Psoas muscle (tissue), 7 donors: ENCODE measurements at regions not wholly inside any gene's neighbourhood (a gene's known extent, or its start where the extent isn't known, plus 50 kb on each side); places are given as distances from the start of the nearest gene placed in this dataset.

Source experiments
- ATAC-seq, 4 donors: fragments of 200-7000 bp; cut with Tn5 transposase; one replicate each; pipeline ENCODE4 v1.9.1; 2020; ENCODE audit warnings: moderate library complexity in 3 of 4, mild to moderate bottlenecking in 2 of 4
- DNase-seq, 2 donors: peaks; one replicate each; pipeline ENCODE4 v3.0.0-alpha.2; 2020
- H3K27ac ChIP-seq: fragments of 200-600 bp; one replicate; pipeline ENCODE4 v1.8.0; 2022
- H3K27me3 ChIP-seq, 3 donors: fragments of 200-600 bp in 1 of 3; one replicate each; pipeline versions ENCODE4 v1.6.1 to v1.8.0; 2013 to 2022; ENCODE audit warnings: low read length in 2 of 3, mild to moderate bottlenecking in 2 of 3, moderate library complexity in 1 of 3; ENCODE audit not compliant: insufficient read depth in 3 of 3
- H3K36me3 ChIP-seq, 2 donors: fragments of 200-600 bp in 1 of 2; one replicate each; pipeline versions ENCODE4 v1.6.1 to v1.8.0; 2013 to 2022; ENCODE audit warnings: low read depth in 1 of 2, mild to moderate bottlenecking in 1 of 2, moderate library complexity in 1 of 2; ENCODE audit not compliant: insufficient read depth in 1 of 2
- H3K4me1 ChIP-seq: fragments of 200-600 bp; one replicate; pipeline ENCODE4 v1.8.0; 2022
- H3K4me3 ChIP-seq: fragments of 200-600 bp; one replicate; pipeline ENCODE4 v1.8.0; 2022; ENCODE audit warnings: mild to moderate bottlenecking
- H3K9me3 ChIP-seq: fragments of 200-600 bp; one replicate; pipeline ENCODE4 v1.8.0; 2022
- WGBS, 3 donors: extraction: QIAGEN DNeasy Blood & Tissue Kit; methylation state at CpG; one replicate each; pipeline versions ENCODE4 v1.1.6 to v1.1.7; 2013; 5-methylcytosine and 5-hydroxymethylcytosine counted together
- intact Hi-C, 2 donors: fragments of 100-400 bp; cut with DNase I; formaldehyde crosslinking; loops; one replicate each; pipeline versions ENCODE4 v1.11.0 to v1.14.2; 2022
- TF ChIP-seq, protein P1 (sequence below): fragments of 200-600 bp; IDR thresholded peaks from one replicate; pipeline ENCODE4 v1.8.0; 2022; ENCODE audit warnings: antibody characterized with exemption
- donor health status: healthy with polysubstance abuse.
- donor health status: DM: no; HTN: no; CAD: no; lungs with moderate emphysema.
- donor health status: Bipolar disorder and iron deficiency.
- donor health status: healthy.
- donor health status: DM: yes; HTN: yes; CAD: no.
- donor health status: DM: no; HTN: no; CAD: no.
- donor health status: DM: yes; HTN: yes; CAD: no.

GRCh38 chrX:65602221-65602560 is 65.3 kb upstream of the MSN start:
- Histone ChIP-seq H3K9me3 (no peaks in the 10 kb centered on the region), H3K27ac (peak overlapping the region; percentile 48), H3K36me3 (no peaks in the 10 kb centered on the region), H3K4me3 (no peak overlapping the region), H3K27me3 (peaks cover 0 to 3% (median 0%) of the 10 kb centered on the region in 3 donors), H3K4me1 (peaks cover 12% of the 10 kb centered on the region)
- no peak for DNase-seq
- ATAC-seq = no peak
- TF ChIP-seq, protein P1, sequence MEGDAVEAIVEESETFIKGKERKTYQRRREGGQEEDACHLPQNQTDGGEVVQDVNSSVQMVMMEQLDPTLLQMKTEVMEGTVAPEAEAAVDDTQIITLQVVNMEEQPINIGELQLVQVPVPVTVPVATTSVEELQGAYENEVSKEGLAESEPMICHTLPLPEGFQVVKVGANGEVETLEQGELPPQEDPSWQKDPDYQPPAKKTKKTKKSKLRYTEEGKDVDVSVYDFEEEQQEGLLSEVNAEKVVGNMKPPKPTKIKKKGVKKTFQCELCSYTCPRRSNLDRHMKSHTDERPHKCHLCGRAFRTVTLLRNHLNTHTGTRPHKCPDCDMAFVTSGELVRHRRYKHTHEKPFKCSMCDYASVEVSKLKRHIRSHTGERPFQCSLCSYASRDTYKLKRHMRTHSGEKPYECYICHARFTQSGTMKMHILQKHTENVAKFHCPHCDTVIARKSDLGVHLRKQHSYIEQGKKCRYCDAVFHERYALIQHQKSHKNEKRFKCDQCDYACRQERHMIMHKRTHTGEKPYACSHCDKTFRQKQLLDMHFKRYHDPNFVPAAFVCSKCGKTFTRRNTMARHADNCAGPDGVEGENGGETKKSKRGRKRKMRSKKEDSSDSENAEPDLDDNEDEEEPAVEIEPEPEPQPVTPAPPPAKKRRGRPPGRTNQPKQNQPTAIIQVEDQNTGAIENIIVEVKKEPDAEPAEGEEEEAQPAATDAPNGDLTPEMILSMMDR = no peak
- WGBS, 3 donors = 90 to 96% (median 90%) methylated on average over 2 of the region's 2 CpGs
- intact Hi-C loops = loop anchor here in 1 of 2 donors (5.0 kb wide), 1 partner anchor 65 kb away; the partner anchor contains the start of gene MSN

- Histone ChIP-seq H3K36me3 (no peaks in the 10 kb centered on the region), H3K27ac (peak overlapping the region; percentile 48), H3K4me1 (peaks cover 12% of the 10 kb centered on the region), H3K27me3 (peaks cover 0 to 3% (median 0%) of the 10 kb centered on the region in 3 donors), H3K9me3 (no peaks in the 10 kb centered on the region), H3K4me3 (no peak overlapping the region)
- TF ChIP-seq, protein P1 = no peak
- DNase-seq = peak; percentile 81 to 88
- intact Hi-C loops = loop anchor here in 1 of 2 donors (5.0 kb wide), 1 partner anchor 66 kb away; the partner anchor contains the start of gene MSN
- peak; percentile 67 to 87 (median 80) for ATAC-seq
- 56 to 62% (median 58%) methylated on average over 3 of the region's 3 CpGs for WGBS, 3 donors
These were observed 65.8 kb upstream of the MSN start for GRCh38 chrX:65601530-65602220.

- intact Hi-C loops = loop anchor here in 1 of 2 donors (5.0 kb wide), 1 partner anchor 66 kb away; the partner anchor contains the start of gene MSN
- Histone ChIP-seq H3K9me3 (no peaks in the 10 kb centered on the region), H3K27ac (peak overlapping the region; percentile 48), H3K36me3 (no peaks in the 10 kb centered on the region), H3K27me3 (peaks cover 0 to 3% (median 0%) of the 10 kb centered on the region in 3 donors), H3K4me3 (no peak overlapping the region), H3K4me1 (peaks cover 14% of the 10 kb centered on the region)
- DNase-seq (no peak), ATAC-seq (peak; percentile 21 to 53 (median 34))
- 48 to 68% (median 64%) methylated on average over 3 of the region's 3 CpGs for WGBS, 3 donors
- TF ChIP-seq, protein P1 = no peak
These were observed 66.3 kb upstream of the MSN start for GRCh38 chrX:65601126-65601525.

- TF ChIP-seq, protein P1 = no peak
- H3K36me3 ChIP-seq = no peaks in the 10 kb centered on the region
- DNase-seq = no peak
- no peak for ATAC-seq
- H3K9me3 ChIP-seq = no peaks in the 10 kb centered on the region
- H3K4me3 ChIP-seq = no peak overlapping the region
- intact Hi-C loops = loop anchor here in 1 of 2 donors (5.0 kb wide), 1 partner anchor 67 kb away; the partner anchor contains the start of gene MSN
- WGBS, 3 donors = 66 to 80% (median 78%) methylated on average over 7 of the region's 7 CpGs
- peaks cover 0 to 3% (median 0%) of the 10 kb centered on the region in 3 donors for H3K27me3 ChIP-seq
- peaks cover 20% of the 10 kb centered on the region for H3K4me1 ChIP-seq
- no peak overlapping the region for H3K27ac ChIP-seq
These were observed 65.5 kb upstream of the LAS1L start for GRCh38 chrX:65600106-65600505.
